Peyer's patch (tissue), 4 donors: ENCODE measurements at regions not wholly inside any gene's neighbourhood (a gene's known extent, or its start where the extent isn't known, plus 50 kb on each side); places are given as distances from the start of the nearest gene placed in this dataset.

Experiments used
- DNase-seq, 3 donors: peaks; one replicate each; pipeline ENCODE4 v3.0.0-alpha.2; 2017 to 2019
- H3K27ac ChIP-seq, 4 donors: fragments of 200-600 bp; sonication (generic); one replicate each; pipeline ENCODE4 v1.5.1; 2016 to 2019
- H3K27me3 ChIP-seq, 2 donors: fragments of 200-600 bp; sonication (generic); one replicate each; pipeline ENCODE4 v1.5.1; 2019
- H3K36me3 ChIP-seq, 3 donors: fragments of 200-600 bp; sonication (generic); one replicate each; pipeline ENCODE4 v1.5.1; 2016 to 2019
- H3K4me1 ChIP-seq, 4 donors: fragments of 200-600 bp; sonication (generic); one replicate each; pipeline ENCODE4 v1.5.1; 2016 to 2019
- H3K4me3 ChIP-seq, 4 donors: fragments of 200-600 bp; sonication (generic); 1 replicate in 3 of 4; 2 replicates in 1 of 4; pipeline ENCODE4 v1.5.1; 2016 to 2019; ENCODE audit warnings: mild to moderate bottlenecking in 1 of 4
- H3K9me3 ChIP-seq, 4 donors: fragments of 200-600 bp; sonication (generic); one replicate each; pipeline ENCODE4 v1.5.1; 2016 to 2019; ENCODE audit warnings: mild to moderate bottlenecking in 1 of 4
- CTCF ChIP-seq, 6 experiments: fragments of 450-650 bp in 4 of 6; fragments of 200-600 bp in 2 of 6; sonication (generic) in 1 of 6; IDR thresholded peaks; one replicate each; pipeline ENCODE4 v1.5.1; 2017 to 2019; ENCODE audit warnings: antibody characterized with exemption in 6 of 6, mild to moderate bottlenecking in 3 of 6, moderate library complexity in 1 of 6
- POLR2A ChIP-seq, 2 donors: fragments of 450-650 bp; IDR thresholded peaks; one replicate each; pipeline ENCODE4 v1.5.1; 2017; ENCODE audit warnings: antibody characterized with exemption in 2 of 2, mild to moderate bottlenecking in 2 of 2, moderate library complexity in 2 of 2

DNA sequence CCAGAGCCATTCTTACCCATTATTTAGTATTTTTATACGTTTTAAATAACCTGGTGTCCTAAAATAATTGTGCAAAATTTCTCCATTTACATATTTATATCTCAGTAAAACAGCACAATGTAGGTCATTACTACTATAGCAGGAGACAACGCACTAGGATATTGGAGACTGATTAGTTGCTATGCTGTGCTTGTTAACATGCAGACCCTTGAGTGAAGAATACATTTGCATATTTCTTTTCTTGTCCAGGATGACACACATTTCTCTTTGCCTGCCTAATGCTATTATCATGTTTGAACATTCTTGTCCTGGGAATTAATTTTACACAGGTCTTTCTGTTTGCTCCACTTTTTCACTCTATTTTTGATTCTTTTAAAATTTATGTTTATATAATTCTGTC, 823.8 kb upstream of the ATXN8OS start:
- Histone ChIP-seq H3K4me1 (no peaks in the 10 kb centered on the region), H3K27ac (no peak overlapping the region)
- no peak for TF ChIP-seq CTCF (IDR thresholded peaks at IDR 0.05)
- no peak for TF ChIP-seq POLR2A (IDR thresholded peaks at IDR 0.05)

DNA sequence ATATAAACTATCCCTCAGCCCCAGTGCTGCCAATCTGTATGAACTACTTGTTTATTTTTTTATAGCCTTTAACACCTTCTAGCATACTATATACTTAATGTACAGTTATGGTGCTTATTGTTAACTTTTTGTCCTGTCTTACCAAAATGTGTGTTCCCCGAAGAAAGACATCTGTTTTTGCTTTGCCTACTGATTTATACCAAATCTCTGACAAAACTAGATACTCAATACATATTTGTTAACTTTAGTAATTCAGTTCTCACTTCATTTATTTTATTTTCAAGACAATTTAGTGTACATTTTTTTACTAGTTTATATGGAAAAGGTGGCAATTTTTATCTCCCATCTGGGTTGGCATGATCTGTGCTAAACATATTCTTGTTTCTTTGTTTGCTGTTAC, 824.3 kb upstream of the ATXN8OS start:
- no peak for DNase-seq
- TF ChIP-seq POLR2A (IDR thresholded peaks at IDR 0.05): no peak
- no peak for TF ChIP-seq CTCF (IDR thresholded peaks at IDR 0.05)
- Histone ChIP-seq H3K36me3 (no peaks in the 10 kb centered on the region), H3K27me3 (no peaks in the 10 kb centered on the region), H3K4me1 (no peaks in the 10 kb centered on the region), H3K4me3 (no peak overlapping the region), H3K27ac (no peak overlapping the region), H3K9me3 (no peaks in the 10 kb centered on the region)

More for the DNA sequence above, 823.8 kb upstream of the ATXN8OS start:
- H3K36me3 ChIP-seq: no peaks in the 10 kb centered on the region
- H3K9me3 ChIP-seq: no peaks in the 10 kb centered on the region
- H3K27me3 ChIP-seq: no peaks in the 10 kb centered on the region
- H3K4me3 ChIP-seq: no peak overlapping the region
- no peak for DNase-seq

- TF ChIP-seq POLR2A (IDR thresholded peaks at IDR 0.05) (no peak), CTCF (IDR thresholded peaks at IDR 0.05) (no peak)
- Histone ChIP-seq H3K9me3 (no peaks in the 10 kb centered on the region), H3K27me3 (no peaks in the 10 kb centered on the region), H3K4me1 (no peaks in the 10 kb centered on the region), H3K4me3 (no peak overlapping the region), H3K36me3 (no peaks in the 10 kb centered on the region), H3K27ac (no peak overlapping the region)
- no peak for DNase-seq
These were observed 827.2 kb upstream of the ATXN8OS start for GRCh38 chr13:69280399-69280798.

GRCh38 chr13:69279213-69279612, 828.4 kb upstream of the ATXN8OS start:
- Histone ChIP-seq H3K27ac (no peak overlapping the region), H3K27me3 (no peaks in the 10 kb centered on the region), H3K4me1 (no peaks in the 10 kb centered on the region), H3K9me3 (no peaks in the 10 kb centered on the region), H3K4me3 (no peak overlapping the region), H3K36me3 (no peaks in the 10 kb centered on the region)
- no peak for TF ChIP-seq CTCF (IDR thresholded peaks at IDR 0.05)
- TF ChIP-seq POLR2A (IDR thresholded peaks at IDR 0.05): no peak
- DNase-seq: no peak

GRCh38 chr13:69274231-69274630, 833.4 kb upstream of the ATXN8OS start:
- TF ChIP-seq POLR2A (IDR thresholded peaks at IDR 0.05) (no peak), CTCF (IDR thresholded peaks at IDR 0.05) (no peak)
- DNase-seq: no peak
- Histone ChIP-seq H3K4me1 (no peaks in the 10 kb centered on the region), H3K36me3 (no peaks in the 10 kb centered on the region), H3K27me3 (no peaks in the 10 kb centered on the region), H3K4me3 (no peak overlapping the region), H3K27ac (no peak overlapping the region), H3K9me3 (no peaks in the 10 kb centered on the region)
